PC-3 (cell line): ENCODE measurements at regions not wholly inside any gene's neighbourhood (a gene's known extent, or its start where the extent isn't known, plus 50 kb on each side); places are given as distances from the start of the nearest gene placed in this dataset.

Experiments used
- EZH2 ChIP-seq: fragments of 300-600 bp; sonication (generic); IDR thresholded peaks from one replicate; pipeline ENCODE4 v1.6.1; 2017; ENCODE audit warnings: antibody characterized with exemption, mild to moderate bottlenecking, low read length; ENCODE audit not compliant: unreplicated experiment
- EZH2phosphoT487 ChIP-seq: fragments of 300-600 bp; sonication (generic); IDR thresholded peaks from 2 replicates; pipeline ENCODE4 v1.6.1; 2018; ENCODE audit warnings: mild to moderate bottlenecking, antibody characterized with exemption, low read length, borderline replicate concordance
- TF ChIP-seq, protein P1 (sequence below): fragments of 300-600 bp; sonication (generic); conservative IDR thresholded peaks from 2 replicates; pipeline ENCODE4 v1.5.1; 2017; ENCODE audit warnings: antibody characterized with exemption, low read depth, mild to moderate bottlenecking, low read length

DNA sequence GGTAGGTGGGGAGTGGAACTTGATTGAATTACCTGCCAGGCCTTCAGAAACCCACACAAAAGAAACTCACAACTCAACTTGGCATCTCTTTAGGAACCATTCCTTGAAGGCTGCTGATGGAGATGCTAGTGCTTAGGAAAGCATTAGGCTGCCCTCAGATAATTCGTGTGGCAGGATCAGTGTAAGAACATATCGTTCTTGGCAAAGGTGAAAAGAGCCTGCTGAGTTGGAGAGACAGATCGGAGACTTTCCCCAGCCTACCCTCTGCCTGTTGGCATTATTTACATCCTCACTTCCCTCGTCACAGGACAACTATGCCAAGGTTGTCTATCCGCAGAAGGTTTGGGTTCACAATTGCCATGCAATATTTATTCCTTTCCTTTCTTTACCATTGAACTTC is 120.0 kb upstream of the HS3ST3A1 start:
- TF ChIP-seq EZH2phosphoT487 (no peak), EZH2 (no peak)
- TF ChIP-seq, protein P1, sequence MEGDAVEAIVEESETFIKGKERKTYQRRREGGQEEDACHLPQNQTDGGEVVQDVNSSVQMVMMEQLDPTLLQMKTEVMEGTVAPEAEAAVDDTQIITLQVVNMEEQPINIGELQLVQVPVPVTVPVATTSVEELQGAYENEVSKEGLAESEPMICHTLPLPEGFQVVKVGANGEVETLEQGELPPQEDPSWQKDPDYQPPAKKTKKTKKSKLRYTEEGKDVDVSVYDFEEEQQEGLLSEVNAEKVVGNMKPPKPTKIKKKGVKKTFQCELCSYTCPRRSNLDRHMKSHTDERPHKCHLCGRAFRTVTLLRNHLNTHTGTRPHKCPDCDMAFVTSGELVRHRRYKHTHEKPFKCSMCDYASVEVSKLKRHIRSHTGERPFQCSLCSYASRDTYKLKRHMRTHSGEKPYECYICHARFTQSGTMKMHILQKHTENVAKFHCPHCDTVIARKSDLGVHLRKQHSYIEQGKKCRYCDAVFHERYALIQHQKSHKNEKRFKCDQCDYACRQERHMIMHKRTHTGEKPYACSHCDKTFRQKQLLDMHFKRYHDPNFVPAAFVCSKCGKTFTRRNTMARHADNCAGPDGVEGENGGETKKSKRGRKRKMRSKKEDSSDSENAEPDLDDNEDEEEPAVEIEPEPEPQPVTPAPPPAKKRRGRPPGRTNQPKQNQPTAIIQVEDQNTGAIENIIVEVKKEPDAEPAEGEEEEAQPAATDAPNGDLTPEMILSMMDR: no peak
